OCI-LY1 (cell line): ENCODE measurements at regions not wholly inside any gene's neighbourhood (a gene's known extent, or its start where the extent isn't known, plus 50 kb on each side); places are given as distances from the start of the nearest gene placed in this dataset.

Source experiments
- H2AFZ ChIP-seq: fragments of 200-600 bp; sonication (generic), shearing (Covaris generic); 2 replicates; pipeline ENCODE4 v1.6.0; 2014; ENCODE audit warnings: antibody characterized with exemption, mild to moderate bottlenecking, low read length
- H3F3A ChIP-seq: fragments of 200-600 bp; sonication (generic), shearing (Covaris generic); 2 replicates; pipeline ENCODE4 v1.6.0; 2014; ENCODE audit warnings: mild to moderate bottlenecking, antibody characterized with exemption, low read length, moderate library complexity; ENCODE audit not compliant: insufficient read depth
- H3K27ac ChIP-seq: fragments of 200-600 bp; sonication (generic); 2 replicates; pipeline ENCODE4 v1.5.1; 2014; ENCODE audit warnings: low read length, mixed run types, mild to moderate bottlenecking, low read depth; ENCODE audit not compliant: poor library complexity, severe bottlenecking
- H3K27me3 ChIP-seq: fragments of 200-600 bp; sonication (generic); 2 replicates; pipeline ENCODE4 v1.6.0; 2014; ENCODE audit warnings: antibody characterized with exemption, mild to moderate bottlenecking, low read length, moderate library complexity; ENCODE audit not compliant: insufficient read depth
- H3K36me3 ChIP-seq: fragments of 200-600 bp; sonication (generic); 2 replicates; pipeline ENCODE4 v1.6.1; 2014; ENCODE audit warnings: mild to moderate bottlenecking, antibody characterized with exemption, low read length, moderate library complexity, mixed read lengths; ENCODE audit not compliant: insufficient read depth
- H3K4me1 ChIP-seq: fragments of 200-600 bp; sonication (generic); 2 replicates; pipeline ENCODE4 v1.5.1; 2014; ENCODE audit warnings: mild to moderate bottlenecking, low read length, moderate library complexity; ENCODE audit not compliant: insufficient read depth, severe bottlenecking
- H3K4me2 ChIP-seq: fragments of 200-600 bp; sonication (generic), shearing (Covaris generic); 2 replicates; pipeline ENCODE4 v1.6.1; 2014; ENCODE audit warnings: low read length
- H3K4me3 ChIP-seq: fragments of 200-600 bp; sonication (generic); 2 replicates; pipeline ENCODE4 v1.5.1; 2014; ENCODE audit warnings: low read length, low read depth, mild to moderate bottlenecking, mixed read lengths; ENCODE audit not compliant: poor library complexity, severe bottlenecking
- H3K79me2 ChIP-seq: fragments of 200-600 bp; shearing (Covaris generic); 2 replicates; pipeline ENCODE4 v1.6.1; 2016; ENCODE audit warnings: mixed run types, low read length, mixed read lengths; ENCODE audit not compliant: insufficient read depth
- H3K9ac ChIP-seq: fragments of 200-600 bp; sonication (generic), shearing (Covaris generic); 2 replicates; pipeline ENCODE4 v1.6.1; 2014; ENCODE audit warnings: mild to moderate bottlenecking, low read length, mixed read lengths
- H3K9me2 ChIP-seq: fragments of 200-600 bp; sonication (generic), shearing (Covaris generic); 2 replicates; pipeline ENCODE4 v1.6.1; 2014; ENCODE audit warnings: low read depth, mild to moderate bottlenecking, low read length, mixed read lengths
- H3K9me3 ChIP-seq: fragments of 200-600 bp; shearing (Covaris generic); 2 replicates; pipeline ENCODE4 v1.6.1; 2014; ENCODE audit warnings: low read length, mixed read lengths
- H4K20me1 ChIP-seq: fragments of 200-600 bp; sonication (generic), shearing (Covaris generic); 2 replicates; pipeline ENCODE4 v1.6.0; 2016; ENCODE audit warnings: mild to moderate bottlenecking, low read length; ENCODE audit not compliant: insufficient read depth
- CTCF ChIP-seq: fragments of 200-600 bp; sonication (generic), shearing (Covaris generic); IDR thresholded peaks from 2 replicates; pipeline ENCODE4 v1.5.1; 2017; ENCODE audit warnings: mild to moderate bottlenecking, antibody characterized with exemption, low read length, moderate library complexity, mixed read lengths
- EZH2 ChIP-seq: fragments of 200-600 bp; sonication (generic), shearing (Covaris generic); IDR thresholded peaks from 2 replicates; pipeline ENCODE4 v1.8.0; 2017; ENCODE audit warnings: borderline replicate concordance, mixed run types, mild to moderate bottlenecking, antibody characterized with exemption, low read length, moderate library complexity, mixed read lengths

GRCh38 chr1:222266223-222267196 is 281.4 kb downstream of the HHIPL2 start:
- Histone ChIP-seq H3K27me3 (no peaks in the 10 kb centered on the region), H3F3A (no peaks in the 10 kb centered on the region), H3K36me3 (no peaks in the 10 kb centered on the region), H3K4me1 (no peaks in the 10 kb centered on the region), H3K4me3 (no peak overlapping the region), H4K20me1 (no peaks in the 10 kb centered on the region), H3K9ac (no peak overlapping the region), H3K4me2 (no peak overlapping the region), H3K27ac (no peak overlapping the region), H3K9me2 (no peaks in the 10 kb centered on the region), H3K79me2 (no peaks in the 10 kb centered on the region), H2AFZ (no peak overlapping the region), H3K9me3 (no peaks in the 10 kb centered on the region)
- TF ChIP-seq EZH2: no peak
- TF ChIP-seq CTCF: no peak

GRCh38 chr1:222263791-222264190 is 284.1 kb downstream of the HHIPL2 start:
- Histone ChIP-seq H4K20me1 (no peaks in the 10 kb centered on the region), H3K79me2 (no peaks in the 10 kb centered on the region)
- TF ChIP-seq EZH2 (no peak), CTCF (no peak)

GRCh38 chr1:222257027-222257426 is 290.9 kb downstream of the HHIPL2 start:
- no peaks in the 10 kb centered on the region for H3K79me2 ChIP-seq
- TF ChIP-seq EZH2 (no peak), CTCF (no peak)
- H3F3A ChIP-seq: no peaks in the 10 kb centered on the region
- H3K9ac ChIP-seq: no peak overlapping the region
- H3K4me3 ChIP-seq: no peak overlapping the region
- H3K4me2 ChIP-seq: no peak overlapping the region
- H3K27me3 ChIP-seq: no peaks in the 10 kb centered on the region
- H2AFZ ChIP-seq: no peak overlapping the region
- no peak overlapping the region for H3K27ac ChIP-seq
- H3K9me2 ChIP-seq: no peaks in the 10 kb centered on the region
- H3K9me3 ChIP-seq: no peaks in the 10 kb centered on the region
- H4K20me1 ChIP-seq: no peaks in the 10 kb centered on the region
- no peaks in the 10 kb centered on the region for H3K36me3 ChIP-seq
- H3K4me1 ChIP-seq: no peaks in the 10 kb centered on the region

More at GRCh38 chr1:222263791-222264190, 284.1 kb downstream of the HHIPL2 start:
- Histone ChIP-seq H3K27me3 (no peaks in the 10 kb centered on the region), H3K4me1 (no peaks in the 10 kb centered on the region), H3K4me2 (no peak overlapping the region), H3F3A (no peaks in the 10 kb centered on the region), H2AFZ (no peak overlapping the region), H3K9me3 (no peaks in the 10 kb centered on the region), H3K9me2 (no peaks in the 10 kb centered on the region), H3K4me3 (no peak overlapping the region), H3K36me3 (no peaks in the 10 kb centered on the region), H3K27ac (no peak overlapping the region), H3K9ac (no peak overlapping the region)
